Stimulated activated CD4-positive, alpha-beta T cell treated with anti-CD3 and anti-CD28 coated beads, Interleukin-12 subunit alpha, Interleukin-12 subunit beta, amount 100 ng/mL, for 24 hours (primary cell): ENCODE measurements at regions not wholly inside any gene's neighbourhood (a gene's known extent, or its start where the extent isn't known, plus 50 kb on each side); places are given as distances from the start of the nearest gene placed in this dataset.
"Not testable (repeated sequence)": the region's sequence is repeated elsewhere in the genome, so short reads cannot be mapped to it uniquely, and the experiment has no call there.

Experiments
- DNase-seq, 2 experiments: peaks; one replicate each; pipeline ENCODE4 v3.0.0-alpha.2; 2020; ENCODE audit warnings: low read depth in 2 of 2

DNA sequence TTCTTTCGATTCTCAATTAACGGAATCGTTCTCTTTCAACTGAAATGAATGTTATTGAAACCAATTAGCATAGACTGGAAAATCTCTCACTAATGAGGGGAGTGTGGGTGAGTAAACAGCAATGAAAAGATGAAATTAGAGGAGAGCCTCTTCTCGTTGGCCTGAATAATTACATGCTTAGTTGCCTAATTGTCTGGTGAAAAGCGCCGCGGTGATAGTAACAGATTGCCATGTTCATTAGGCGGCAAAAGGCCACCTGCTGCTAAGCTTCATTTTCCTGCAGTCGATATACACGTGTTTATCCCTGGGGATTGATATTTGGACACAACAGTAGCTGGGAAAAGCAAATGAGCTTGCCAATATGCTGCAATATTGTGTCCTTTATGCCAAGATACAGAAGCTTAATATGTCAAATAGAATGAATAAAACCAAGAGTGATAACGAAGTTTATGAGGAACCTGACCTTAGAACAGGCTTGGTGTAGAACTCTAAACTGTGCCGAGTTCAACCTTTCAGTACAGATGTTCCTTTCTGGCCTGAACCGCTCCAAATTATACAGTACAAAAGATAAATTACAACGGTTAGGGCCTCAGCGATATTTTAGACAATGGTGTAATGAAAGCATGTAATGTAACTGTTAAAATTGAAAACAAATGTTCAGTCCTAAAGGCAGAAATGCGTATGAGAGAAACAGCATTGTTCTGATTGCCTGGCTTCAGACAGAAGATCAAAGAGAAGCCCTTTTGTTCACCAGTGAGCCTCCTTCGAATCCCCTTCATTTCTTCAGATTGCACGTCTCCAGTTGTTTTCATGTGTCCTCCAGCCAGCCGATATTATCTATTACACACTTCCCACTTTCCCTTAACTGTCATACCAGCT lies 185.2 kb downstream of the SHOX2 start:
- no peak for DNase-seq

DNA sequence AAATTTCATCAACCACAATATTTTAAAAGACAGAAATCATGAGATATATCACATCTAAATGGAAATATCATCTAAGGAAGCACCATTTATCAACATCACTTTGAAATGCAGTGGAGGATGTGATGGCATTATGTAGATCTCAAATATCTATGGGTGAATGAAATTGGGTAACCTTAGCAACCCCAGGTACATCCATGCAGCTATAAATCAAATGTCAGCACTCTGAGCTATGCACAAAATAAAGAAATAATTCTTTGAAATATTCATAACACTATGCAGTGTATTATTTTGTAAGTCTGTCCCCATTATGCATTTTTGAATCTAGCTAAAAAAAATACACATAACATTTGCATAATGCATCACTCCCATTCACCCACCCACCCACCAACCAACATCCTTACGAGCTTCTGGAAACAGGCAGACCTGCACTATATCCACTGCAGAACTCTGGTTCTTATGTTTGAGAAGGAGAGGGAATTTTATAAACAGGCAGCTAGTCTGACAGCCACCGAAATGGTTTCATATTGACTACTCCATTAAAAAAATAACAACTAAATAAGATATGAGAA lies 186.8 kb downstream of the SHOX2 start:
- no peak for DNase-seq

DNA sequence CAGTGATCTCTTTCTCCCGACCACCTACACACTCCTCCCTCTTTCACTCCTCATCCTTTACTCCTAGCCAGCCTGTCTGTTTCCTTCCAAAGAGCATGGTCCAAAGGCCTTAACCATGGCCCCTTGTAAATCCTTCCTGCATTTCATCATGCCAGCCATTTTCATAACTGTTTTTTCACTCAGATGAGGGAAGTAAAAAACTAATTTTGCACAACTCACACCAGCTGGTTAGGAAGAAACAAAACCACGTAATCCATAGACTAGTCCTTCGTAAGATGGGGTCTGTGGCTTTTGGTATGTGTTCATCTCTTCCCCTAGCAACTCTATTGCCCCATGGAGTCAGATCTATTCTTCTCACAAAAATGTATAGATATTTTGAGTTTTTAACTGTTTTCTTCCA lies 187.8 kb downstream of the SHOX2 start:
- no peak for DNase-seq

DNA sequence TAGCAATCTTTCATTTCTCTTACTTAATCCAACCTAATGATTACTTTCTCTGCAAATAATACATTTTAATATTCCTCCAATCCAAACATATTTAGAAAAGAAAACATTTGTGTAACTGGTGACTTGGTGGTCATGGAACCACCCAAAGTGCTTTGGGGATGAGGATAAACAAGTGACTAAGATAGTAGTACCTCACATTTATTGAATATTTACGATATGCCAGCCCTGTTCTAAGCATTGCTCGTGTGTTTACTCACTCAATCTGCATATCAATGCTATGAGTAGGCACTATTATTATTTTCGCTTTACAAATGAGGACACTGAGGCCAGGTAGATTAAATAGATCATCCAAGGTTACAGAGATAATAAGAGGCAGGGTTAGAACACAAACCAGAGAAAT lies 189.5 kb downstream of the SHOX2 start:
- no peak for DNase-seq

DNA sequence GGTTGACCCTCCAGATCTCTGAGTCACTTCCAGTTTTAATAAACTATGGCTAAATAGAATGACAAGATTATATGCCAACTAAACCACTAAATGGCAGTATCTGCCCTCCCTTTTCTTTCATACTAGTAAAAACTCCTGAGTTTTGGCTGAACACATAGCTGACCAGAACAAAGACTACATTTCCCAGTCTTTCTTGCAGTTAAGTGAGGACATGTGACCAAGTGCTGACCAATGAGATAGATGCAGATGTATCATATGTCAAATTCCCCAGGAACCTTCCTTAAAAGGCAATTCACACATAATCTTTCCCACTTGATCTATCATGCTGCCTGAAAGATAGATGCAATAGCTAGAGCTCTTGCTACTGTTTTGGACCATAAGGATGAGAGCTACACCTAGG lies 191.3 kb downstream of the SHOX2 start:
- no peak for DNase-seq

DNA sequence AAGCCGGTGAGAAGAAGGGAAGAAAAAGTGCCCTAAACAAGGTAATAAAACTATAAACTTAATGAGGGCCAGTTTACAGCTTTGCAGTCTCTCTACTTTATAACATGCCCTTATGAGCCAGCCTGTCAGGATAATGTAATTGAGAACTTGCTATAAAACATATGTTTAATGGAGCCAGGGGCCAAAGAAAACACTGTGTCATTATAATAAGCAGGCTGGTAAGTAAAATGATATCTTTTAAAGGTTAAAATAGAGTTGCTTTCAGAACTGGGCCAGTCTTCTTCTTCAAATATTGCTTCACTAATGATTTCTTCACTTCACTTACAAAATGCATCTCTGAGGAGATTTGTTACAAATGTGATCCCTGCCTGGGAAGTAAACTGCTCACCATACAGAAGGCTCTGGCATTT lies 192.5 kb downstream of the SHOX2 start:
- no peak for DNase-seq

DNA sequence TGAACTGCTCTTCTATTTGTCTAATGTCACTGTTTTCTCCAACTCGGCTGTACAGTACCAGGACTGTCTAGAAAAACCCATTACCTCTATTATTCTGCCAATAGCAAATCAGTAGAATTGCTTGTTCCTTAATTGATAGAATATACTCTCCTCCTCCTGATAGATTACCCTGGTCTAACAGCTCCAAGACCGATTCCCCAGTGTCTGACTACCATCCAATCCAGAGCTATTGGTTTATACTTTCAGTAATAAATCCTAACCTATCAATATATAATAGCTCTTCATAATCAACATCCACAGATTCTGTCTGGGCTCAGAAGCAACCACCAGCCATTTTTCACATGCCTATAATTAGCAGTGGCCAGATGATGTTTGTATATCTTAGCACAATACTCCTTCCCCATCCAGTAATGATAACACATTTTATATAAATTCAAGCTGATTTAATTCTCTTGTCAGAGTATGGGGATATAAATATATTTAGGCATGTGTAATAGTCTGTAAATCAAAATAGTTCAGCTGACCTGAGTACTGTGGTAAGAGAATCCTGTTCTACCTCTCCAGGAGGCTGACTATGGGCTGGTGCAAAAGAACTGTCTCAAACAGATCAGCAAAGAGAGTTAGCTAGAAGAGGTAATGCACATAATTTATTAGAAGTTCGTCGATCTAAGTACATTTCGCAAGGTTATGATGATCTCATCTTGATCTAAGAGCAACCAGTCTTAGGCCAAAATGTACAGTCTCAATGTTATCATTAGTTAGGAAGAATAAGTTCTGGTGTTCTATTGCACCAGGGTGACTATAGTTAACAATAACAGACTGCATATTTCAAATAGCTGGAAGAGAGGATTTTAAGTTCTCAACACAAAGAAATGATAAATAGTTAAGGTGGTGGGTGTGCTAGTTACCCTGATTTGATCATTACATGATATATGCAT lies 193.4 kb downstream of the SHOX2 start:
- DNase-seq = no peak

DNA sequence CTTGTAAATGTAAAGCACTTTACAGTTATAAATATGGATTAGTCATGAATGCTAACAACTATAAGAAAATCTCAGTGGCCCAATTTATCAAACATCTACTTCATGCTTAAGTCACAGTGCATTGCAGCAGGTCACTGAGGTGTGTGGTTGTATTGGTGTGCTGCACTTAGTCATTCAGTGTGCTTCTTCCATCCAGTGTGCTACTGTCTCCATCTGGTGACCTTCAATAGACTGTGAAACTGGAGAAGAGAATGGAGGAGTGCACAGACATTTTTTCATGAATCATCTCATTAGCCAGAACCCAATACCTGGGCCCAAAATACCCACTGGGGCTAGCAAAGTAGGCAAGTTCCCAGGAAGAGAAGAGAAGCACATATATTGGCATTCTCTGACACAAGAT lies 199.6 kb downstream of the SHOX2 start:
- DNase-seq = no peak

DNA sequence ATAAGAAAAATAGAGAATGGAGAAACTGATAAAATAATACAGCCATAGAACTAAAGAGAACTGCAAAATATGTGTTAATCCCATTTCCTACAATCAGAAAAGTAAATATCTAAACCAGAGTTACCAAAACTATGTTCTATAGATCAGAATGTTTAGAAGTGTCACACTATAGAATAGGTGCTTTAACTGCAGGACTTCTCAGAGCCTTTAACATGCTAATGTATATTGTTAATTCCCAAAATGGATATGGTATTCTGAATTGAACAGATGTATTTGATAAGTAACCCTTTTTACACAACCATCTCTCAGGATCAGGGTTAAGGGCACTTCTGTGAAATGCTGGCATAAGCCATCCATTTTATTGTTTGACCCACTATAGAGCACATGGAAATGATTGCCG lies 200.3 kb downstream of the SHOX2 start:
- no peak for DNase-seq

DNA sequence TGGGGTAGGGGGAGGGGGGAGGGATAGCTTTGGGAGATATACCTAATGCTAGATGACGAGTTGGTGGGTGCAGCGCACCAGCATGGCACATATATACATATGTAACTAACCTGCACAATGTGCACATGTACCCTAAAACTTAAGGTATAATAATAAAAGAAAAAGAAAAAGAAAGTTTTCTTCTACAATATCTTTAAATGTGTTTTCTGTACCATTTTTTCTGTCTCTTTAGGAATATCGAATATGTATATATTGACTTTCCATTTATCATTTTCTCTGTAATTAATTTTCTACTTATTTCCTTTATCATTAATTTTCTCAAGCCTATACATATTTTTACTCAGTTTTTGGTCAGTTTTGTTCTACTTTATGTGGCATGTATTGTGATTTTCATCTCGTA lies 203.5 kb downstream of the SHOX2 start:
- not testable (repeated sequence) for DNase-seq

DNA sequence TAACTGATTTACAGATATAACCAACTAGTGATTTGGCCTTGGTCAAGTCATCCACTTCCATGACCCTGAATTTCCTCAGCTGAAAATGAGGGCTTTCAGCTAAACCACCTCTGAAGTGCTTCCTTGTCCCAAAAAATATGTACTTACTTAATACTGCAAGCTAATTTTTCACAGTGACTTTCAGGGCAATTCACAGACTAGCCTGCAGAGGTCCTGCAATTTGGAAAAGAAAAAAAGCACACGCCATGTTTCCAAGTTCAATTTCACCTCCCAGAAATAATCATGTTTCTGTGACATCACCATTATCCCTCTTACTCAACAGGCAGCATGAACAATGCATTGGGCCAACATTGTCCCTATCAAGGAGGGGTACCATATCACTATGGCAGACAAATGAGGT lies 218.2 kb downstream of the SHOX2 start:
- no peak for DNase-seq

DNA sequence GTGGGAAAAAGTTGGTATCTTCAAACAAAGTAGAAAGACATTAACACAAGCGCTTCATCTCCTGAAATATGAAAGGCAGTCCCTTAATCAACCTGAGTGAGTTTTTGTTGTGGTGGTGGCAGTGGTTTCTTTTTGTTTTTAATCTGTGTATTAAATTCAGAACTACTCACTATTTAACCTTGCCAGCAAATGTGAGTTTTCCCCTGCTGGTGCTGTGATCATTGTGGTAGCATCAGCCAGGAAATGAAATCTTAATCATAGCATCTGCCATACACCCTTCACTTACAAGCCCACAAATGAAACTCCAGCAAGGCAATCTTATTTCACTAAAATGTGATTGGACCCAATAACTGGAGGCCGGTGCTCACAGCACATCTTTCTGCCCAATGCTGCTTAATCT lies 229.7 kb downstream of the SHOX2 start:
- no peak for DNase-seq

DNA sequence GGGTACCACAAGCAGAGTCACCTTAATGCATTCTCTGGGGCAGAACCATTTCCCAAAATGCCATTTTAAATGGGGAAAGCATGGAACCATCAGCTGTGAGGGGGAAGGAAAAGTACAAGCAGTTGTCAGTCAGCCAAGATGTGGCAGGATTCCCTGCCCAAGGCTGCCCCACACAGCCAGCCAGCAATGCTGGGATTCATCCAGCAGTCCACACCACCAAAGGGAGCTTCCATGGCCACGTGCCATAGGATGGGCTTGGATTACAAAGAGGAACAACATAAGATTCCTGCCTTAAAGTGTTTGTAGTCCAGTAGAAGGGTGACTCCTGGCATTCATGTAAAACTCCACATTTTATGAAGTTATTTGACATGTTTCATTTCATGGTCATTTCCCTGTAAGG lies 233.3 kb downstream of the SHOX2 start:
- no peak for DNase-seq

DNA sequence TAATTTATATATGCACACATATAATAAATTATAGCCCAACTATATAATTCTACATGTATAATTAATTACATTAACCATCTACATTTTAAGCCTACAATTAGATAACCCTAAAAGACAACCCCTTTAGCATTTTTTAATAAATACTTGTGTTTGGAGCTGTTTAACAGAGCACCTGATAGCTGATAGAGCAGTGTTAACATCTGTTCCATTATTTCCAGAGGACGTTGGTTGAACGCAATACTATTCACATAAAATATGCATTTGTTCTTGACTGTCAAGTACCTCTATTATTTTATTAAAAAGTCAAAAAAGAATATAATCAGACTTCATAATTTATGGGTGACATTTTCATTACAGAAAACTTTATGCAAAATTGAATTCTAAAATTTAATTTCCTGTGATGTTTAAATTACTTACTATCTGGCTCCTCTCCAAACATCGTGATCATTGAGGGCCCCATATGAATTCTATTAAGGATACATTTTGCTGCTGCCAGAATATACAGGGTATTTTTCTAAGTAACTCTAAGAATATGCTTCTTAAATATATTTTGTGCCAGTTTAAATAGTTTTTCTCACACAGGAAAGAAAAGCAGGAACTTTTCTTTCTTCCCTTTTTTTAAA lies 234.3 kb downstream of the SHOX2 start:
- DNase-seq = no peak

DNA sequence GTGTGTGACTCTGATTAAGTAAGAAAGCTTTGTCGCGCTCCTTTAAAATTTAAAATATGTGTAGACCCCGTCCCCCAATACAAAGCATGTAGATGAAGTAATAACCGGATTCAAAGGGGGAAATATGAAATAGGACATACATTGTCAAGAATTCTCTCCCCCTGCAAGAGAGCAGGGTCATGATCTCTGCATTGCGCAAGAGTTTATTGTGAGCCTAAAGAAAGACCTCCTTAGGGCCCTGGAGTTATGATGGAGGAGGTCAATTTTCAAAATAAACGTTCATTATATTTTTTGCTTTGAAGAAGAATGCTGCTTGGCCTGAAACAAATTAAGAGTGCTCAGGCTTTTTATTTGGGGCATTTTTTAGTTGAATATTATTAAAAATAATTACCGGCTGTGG lies 235.0 kb downstream of the SHOX2 start:
- no peak for DNase-seq

DNA sequence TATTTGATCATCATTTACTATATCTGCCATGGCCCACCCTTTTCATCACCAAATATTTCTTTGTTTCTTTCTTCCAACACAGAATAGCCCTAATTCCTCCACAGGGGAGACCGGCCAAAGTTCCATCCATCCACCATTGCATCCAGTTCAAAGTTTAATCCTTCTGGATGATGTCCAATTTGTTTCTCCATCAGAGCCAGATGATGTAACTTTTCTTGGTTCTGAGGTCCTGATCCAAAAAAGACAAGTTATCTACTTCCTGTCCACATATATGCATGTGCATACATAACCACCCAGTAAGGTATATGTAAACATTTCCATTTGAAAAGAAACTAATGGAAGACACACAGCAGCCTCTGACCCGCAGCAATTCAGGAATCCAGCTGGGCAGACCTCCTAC lies 237.3 kb downstream of the SHOX2 start:
- no peak for DNase-seq

DNA sequence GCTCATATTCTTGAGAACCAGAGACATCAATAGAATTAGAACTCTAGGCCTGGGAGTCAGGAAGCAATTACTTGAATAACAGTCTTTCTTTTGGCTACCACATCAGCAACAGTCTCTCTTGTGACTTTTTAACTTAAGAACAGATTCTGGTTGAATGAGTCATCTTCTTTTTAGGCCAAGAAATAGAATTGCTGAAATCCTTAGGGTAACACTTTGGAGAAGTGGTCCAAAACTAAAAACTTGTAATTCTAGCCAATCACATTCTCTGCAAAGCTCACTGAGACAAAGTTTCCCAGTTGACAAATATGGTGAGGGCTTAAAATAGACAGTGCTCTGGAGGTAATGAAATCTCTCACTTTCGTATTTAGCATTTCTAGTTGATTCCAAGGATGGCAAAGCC lies 238.0 kb downstream of the SHOX2 start:
- DNase-seq = no peak

DNA sequence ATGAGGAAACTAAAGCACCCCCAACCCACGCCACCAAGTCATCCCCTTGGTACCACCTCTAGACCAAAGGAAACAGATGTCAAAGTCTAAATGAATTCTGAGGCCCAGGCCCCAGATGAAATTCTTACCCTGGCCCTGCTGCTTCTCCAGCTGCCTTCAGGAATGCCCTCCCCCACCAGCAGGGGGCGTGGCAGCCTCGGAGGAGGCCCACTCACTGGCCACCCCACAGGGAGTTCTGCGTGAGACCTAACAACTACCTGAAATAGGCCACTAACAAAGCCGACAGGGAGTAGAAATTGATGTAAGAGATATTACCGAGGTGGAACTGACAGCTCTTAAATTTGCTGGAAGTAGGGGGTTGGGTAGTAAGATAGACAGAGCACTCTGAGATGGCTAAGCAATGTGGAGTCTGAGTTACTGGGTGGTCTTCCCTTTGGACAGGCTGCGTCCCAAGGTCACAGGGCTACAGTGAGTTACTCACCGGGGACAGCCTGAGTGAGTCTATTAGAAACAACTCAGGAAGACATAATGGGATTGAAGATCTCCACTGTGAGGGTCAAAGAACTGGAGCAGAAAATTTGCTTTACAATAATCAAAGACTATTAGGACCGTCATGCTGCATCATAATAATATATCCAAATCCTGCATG lies 240.7 kb downstream of the SHOX2 start:
- DNase-seq = peak in 1 of 2 experiments; percentile 24

DNA sequence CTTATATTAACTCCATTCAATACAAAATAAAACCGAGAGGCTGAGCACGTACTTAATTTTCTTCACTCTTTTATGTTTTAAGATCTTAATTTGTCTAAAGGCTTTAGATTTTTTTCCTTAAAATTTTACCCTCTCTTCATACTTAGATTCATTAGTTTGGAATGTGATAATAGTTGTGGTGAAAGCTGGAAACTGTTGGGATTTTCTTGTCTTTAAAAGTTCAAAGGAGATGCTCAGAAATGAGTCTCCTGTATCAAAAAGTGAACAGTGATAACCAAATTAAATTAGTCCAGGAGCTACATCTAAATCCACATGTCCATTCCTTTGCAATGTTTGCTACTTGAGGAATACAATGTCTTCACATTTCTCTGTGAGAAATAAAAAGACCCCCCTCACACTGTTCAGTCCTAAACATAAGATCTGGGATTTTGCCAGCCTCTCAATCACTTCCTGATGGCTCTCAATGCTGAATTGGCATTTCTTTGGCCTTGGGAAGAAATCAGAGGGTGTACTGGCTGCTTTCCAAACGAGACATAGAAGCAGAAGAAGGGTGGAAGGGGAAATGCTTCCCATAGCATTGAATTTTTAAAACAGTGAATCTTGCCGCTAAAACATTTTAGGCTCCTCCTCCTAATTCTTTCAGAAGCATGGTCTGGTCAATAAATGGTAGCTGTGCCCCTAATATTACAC lies 245.0 kb downstream of the SHOX2 start:
- DNase-seq = no peak

DNA sequence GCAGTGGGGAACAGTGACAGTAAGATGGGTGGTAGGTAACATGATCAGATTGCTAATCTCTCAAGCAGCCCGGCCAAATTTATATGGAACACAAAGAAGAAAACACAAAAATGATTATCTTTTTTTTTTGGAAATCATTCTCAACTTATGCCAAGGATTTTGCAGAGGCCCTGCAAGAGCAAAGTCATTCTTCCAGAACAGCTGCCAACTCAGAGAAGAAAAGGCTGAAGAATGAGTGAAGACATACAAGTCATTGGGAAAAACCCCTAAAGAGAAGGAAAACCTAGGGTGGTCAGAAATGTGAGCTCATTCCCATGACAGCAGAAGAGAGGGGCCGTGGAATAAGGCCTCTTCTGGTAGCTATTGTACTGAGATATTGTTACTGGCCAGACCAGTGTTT lies 246.7 kb downstream of the SHOX2 start:
- no peak for DNase-seq

DNA sequence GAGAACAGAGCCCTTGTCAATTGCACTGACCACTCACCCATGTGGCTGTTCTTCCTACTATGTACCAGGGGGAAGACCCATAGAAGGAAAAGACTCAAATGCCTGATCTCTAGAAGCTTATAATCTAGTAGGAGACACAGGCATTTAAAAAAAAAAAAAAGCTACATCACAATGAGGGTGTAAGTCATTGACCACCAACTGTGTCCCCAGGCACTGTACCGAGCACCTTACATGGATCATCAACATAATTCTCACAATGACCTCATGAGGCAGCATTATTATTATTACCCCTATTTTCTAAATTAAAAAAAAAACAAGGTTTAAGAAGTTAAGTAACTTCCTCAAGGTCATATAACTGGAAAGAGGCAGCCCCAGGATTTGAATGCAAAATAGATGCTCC lies 247.4 kb downstream of the SHOX2 start:
- DNase-seq = no peak
